Eye (tissue), 1 donor: ENCODE measurements at regions not wholly inside any gene's neighbourhood (a gene's known extent, or its start where the extent isn't known, plus 50 kb on each side); places are given as distances from the start of the nearest gene placed in this dataset.

Source experiments
- DNase-seq: peaks from one replicate; pipeline ENCODE4 v3.0.0-alpha.2; 2015

DNA sequence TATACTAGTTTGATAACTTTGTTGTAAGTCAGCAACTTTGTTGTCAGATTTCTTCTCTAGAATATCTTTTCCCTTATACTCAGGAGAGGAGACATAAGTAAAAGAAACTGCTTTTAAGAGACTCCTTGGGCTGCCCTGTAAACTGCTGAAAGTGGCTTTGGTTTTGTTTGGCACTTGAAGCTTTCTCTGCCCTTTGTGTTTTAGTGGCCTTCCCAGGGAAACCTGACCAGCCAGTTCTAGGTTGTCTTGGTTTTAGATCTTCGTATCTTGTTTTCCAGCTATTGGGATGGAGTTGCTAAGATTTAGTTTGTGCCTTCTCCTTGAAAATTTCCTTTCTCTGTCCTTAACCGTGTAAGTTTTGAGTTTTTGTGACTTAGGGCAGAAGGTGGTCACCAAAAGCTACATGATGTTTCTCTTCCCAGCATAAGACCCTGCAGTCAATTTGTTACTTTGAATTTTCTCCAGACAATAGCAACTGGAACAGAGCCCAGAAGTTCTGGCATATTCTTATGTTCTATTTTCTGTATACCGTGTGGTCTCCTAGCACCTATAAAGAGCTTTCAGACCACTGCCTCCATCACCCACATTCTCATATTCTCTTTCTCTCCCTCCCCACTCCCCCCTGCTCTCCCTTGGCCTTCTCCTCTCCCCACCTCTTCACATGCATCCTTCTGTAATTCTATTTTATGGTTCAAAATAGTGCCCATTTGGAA, 81.1 kb downstream of the BOLA3 start:
- peak; percentile 46 for DNase-seq

DNA sequence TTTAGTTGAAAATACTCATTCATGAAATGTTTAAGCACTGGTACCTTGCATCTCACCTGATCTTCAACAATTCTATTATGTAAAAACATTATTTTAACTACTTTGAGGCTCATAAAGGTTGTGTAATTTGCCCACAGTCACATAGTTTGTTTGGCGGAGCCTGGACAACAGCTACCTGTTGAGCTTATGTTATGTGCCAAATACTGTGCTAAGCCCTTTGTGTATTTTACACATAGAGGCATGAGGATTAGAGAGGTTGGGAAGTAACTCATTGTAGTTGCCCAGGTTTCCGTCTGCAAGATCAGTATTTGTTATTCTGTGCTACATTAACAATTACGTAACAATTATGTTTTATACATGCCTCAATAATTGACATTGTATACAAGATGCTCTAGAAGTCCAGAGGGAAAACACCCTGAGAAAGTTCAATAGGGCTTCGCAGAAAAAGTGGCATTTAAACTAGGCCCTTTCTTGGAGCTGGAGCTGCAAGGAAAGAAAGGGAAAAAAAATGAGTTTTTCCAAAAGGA, 80.4 kb downstream of the BOLA3 start:
- no peak for DNase-seq

DNA sequence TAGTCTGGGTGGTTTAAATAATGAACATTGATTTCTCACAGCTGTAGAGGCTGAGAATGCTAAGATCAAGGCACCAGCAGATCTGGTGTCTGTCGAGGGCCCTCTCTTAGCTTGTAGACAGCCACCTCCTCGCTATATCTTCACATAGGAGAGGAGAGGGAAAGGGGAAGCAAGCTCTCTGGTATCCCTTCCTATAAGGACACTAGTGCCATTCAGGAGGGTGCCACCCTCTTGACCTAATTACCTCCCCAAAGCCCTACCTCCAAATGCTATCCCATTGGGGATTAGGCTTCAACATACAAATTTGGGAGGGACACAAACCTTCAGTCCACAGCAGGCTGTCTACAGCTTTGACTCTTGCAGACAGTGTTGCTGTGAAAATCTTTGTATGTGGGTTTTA, 76.7 kb downstream of the BOLA3 start:
- DNase-seq, result no peak

DNA sequence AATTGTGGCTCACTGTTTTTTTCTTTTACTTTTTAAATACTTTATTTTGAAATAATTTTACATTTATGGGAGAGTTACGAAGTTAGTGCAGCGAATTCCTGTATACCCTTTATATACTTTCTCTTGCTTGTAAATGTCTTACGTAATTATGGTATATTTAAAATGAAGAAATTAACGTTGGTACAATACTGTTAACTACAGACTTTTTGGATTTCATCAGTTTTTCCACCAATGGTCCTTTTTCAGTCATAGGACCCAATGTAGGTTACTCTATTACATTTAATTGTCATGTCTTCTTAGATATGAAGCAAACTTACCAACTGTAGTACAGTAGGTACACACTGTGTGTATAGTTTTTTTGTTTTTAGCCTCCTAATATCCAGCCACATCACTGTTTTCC, 76.3 kb downstream of the BOLA3 start:
- DNase-seq, result no peak

DNA sequence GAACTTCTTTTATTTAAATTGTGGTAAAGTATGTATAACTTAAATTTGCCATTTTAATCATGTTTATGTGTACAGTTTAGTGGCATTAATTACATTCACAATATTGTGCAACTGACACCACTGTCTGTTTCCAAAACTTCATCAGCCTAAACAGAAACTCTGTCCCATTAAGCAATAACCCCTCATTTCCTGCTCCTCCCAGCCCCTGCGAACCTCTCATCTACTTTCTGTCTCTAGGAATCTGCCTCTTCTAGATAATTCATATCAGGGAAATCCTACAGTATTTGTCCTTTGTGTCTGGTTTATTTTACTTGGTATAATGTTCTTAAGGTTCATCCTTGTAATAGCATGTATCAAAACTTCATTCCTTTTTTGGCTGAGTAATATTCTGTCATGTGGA, 75.1 kb downstream of the BOLA3 start:
- no peak for DNase-seq

DNA sequence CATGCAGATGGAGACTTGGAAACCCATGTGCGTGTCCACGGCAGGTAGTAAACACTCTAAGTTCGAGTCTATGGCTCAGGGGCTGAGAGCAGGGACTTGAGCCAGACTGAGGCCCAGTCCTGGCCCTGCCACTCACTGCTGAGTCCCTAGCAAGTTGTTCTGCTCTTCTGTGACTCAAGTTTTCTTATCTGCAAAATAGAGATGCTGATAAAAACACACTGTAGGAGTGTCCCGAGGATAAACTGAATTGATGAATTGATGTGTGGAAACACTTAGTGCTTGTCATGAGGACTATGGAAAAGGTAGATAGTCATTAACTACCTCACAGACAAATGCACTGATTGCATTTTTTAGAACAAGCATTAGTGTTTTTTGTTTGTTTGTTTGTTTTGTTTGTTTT, 73.2 kb downstream of the BOLA3 start:
- no peak for DNase-seq

DNA sequence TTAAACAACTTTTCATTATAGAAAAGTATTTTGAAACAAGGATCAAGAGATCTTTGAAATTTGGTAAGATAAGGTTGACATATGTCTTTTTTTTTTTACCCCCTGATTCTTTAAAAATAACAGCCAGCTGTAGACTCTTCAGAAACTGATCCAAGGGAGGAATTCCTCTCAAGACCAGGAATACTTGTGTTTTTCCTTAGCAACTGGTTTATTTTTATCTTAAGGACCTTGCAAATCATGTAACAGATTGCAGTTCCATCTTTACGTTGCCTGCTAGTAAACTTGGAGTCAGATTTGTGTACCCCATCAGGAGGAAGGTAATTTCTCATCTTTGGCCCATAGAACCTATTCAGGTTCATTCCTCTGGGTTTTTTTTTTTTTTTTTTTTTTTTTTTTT, 71.6 kb downstream of the BOLA3 start:
- no peak for DNase-seq

DNA sequence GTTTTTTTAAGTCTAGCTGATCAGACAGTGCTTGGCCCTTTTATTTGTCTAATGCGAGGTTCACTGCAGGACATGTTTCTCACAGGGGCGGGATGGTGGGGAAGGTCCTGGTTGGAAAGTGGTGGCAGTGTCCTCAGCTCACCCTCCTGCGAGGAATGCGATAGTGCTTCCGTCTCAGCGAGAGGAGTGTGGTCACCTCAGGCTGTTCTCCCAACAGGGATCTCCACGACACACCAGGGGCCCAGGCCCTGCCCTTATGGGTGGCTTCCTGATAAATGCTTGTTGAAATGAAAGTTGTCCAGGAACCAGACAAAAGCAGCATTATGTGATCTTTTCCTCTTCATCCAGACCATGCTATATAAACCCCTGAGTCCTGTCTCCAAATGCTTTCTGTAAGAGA, 70.1 kb downstream of the BOLA3 start:
- no peak for DNase-seq

DNA sequence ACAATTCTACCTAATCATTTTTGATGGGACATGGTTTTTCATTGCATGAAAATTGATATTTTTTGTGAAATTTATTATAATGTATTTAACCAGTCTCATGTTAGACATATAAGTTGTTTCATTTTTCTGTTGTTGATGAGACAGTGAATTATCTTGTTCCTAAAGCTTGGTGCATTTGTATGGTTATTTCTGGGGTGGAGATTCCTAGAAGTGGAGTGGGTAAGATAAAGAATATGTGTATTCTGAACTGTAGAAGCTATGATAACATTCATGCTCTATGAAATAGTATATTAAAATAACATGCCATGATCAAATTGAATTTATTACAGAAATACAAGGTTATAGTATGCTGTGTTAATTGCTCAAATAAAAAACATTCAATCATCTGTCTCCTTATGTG, 69.2 kb downstream of the BOLA3 start:
- DNase-seq, result no peak

DNA sequence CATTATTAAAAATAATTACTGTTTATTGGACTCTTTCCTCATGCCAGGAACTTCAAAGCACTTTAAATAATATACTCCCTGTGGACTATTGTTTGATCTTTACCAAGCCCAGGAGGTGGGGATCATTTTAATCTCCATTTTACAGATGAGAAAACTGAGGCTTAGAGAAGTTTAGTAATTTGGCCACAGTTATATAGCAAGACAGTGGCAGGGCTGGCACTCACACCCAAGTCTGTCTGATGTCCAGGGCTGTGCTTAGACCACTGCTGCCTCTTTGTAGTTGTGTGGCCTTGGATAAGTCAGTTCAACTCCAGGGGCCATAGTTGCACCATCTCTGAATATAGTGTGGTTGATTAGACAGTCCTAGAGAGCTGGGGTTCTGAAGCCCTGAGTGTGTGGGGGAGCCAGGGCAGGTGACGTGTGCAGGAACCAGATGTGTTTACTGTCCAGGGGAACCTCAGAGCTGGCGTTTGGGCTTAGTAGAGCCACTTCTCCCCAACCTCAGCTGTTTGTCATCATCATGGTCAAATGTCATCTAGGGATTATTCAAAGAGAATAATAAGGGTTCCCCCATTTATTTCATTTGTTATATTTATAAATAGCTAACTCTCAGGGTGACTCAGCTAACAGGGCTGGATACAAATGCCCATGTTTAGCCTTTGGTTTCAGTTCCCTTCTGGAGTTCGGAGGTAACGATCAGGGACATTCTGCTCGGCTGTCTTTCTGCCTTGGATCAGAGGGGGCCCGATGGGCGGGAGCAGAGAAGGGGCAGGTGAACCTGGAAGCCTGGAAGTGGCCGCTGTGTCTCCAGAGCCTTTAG, 68.0 kb downstream of the BOLA3 start:
- no peak for DNase-seq

DNA sequence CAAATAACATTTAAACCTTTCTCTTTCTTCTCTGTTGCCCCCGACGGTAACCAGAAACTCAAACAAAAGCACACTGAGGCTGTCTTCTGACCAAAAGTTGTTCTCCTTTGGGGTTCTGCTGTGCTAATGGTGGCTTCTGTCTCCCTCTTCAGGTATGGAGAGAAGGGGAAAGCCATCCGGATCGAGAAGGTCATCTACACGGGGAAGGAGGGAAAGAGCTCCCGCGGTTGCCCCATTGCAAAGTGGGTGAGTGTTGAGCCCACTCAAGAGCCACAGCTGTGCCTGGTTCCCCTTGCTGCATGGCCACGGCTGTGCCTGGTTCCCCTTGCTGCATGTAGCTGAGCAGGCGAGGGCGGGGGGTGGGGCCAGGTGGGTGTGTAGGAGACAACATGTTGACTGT, 67.4 kb downstream of the BOLA3 start:
- DNase-seq, result no peak

DNA sequence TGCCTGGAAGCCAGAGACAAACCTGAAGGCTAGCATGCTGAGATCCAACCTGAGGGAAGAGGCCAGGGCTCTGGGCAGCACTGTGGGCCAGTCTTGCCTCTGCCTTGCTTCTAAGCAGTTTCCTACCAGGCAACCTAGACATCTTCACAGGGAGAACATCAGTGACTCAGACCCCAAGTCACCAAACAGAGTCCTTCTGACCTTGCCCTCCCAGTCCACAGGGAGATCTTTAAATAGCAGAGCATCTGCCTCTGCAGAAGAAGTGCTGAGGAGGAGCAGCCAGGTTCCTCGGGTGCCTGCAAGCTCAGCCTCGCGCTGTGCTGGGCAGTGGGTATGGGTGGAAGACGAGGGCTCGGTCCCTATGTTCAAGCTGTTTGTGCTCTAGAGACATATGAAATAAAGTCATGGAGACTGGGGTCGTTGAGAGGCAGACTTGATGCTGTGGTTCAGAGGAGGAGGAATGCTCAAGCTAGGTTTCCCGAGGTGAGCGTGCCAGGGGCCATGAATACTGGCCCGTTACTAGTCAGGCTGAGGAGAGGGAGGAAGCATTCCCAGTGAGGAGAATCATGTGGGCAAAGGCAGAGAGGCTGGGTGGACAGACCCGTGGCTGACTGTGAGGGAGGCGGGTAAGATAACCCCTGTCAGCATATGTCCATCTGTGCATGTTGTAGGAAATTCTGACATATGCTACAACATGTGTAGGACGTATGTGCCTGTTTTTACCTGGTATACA, 66.5 kb downstream of the BOLA3 start:
- DNase-seq, result no peak

DNA sequence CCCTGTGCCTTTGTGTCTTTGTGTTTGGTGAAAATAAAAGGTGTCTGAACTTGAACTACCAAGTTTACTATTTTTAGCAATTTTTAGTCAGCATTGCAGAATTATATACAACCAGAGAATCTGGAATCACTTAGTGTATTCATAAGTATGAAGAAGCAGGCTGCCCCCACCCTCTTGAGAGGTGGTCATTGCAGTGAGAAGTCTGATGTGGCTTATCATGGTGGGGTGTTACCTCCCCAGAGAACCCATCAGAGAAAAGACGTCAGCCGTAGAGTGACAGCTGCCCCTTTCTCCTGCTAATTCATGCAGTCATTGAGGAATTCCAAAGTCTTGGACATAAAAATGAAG, 66.0 kb downstream of the BOLA3 start:
- no peak for DNase-seq

DNA sequence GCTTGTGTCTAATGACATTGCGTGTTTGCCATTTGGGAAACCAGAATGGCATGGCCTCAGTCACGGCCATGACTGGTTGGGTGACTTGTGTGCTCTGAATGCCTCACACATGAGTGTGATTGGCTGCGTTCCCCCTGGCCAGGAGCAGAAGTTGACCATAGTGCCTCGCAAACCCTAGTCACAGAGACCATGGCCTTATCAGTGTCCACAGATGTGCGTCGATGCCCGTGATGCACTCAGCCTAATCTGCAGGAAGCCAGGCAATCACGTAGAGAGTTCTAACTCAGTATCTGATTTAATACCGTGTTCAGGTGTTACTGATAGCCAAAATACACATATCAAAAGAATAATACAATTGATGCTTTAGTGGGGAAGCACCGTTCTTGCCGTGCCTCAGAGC, 64.0 kb downstream of the BOLA3 start:
- DNase-seq, result no peak
